ENCODE measurements at regions not wholly inside any gene's neighbourhood (a gene's known extent, or its start where the extent isn't known, plus 50 kb on each side); places are given as distances from the start of the nearest gene placed in this dataset.

DNA sequence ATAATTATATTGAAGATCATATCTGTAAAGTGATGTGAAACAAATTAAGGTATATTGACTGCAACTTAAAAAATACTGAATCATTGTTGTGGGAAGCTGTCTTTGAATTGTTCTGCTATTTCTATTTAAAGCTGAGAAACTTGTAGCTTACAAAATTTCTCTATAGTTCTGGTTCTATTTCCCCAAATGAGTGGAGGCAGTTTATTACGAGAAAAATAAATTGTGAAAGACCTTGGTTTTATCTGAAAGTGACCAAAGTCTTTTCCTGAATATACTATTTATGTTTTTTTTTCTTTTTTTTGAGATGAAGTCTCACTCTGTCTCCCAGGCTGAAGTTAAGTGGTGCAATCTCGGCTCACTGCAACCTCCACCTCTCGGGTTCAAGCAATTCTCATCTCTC is 165.4 kb downstream of the SH3BGRL start:
- Histone ChIP-seq H3K36me3 (ENCODE audit: control insufficient read depth, insufficient read depth, low read length) (no peaks in the 10 kb centered on the region), H3K9ac (ENCODE audit: insufficient read depth, low read length) (no peak overlapping the region), H4K20me1 (ENCODE audit: control insufficient read depth, extremely low read depth, insufficient read depth, low read length) (no peaks in the 10 kb centered on the region), H3K4me1 (ENCODE audit: control insufficient read depth, extremely low read depth, insufficient read depth, low read length) (no peaks in the 10 kb centered on the region), H3K27ac (ENCODE audit: insufficient read depth, low read length) (no peak overlapping the region), H3K9me3 (ENCODE audit: control insufficient read depth, insufficient read depth, low read depth, low read length) (no peaks in the 10 kb centered on the region), H3K4me2 (ENCODE audit: extremely low read depth, insufficient read depth, low read length) (no peak overlapping the region), H2AFZ (ENCODE audit: low read length) (no peak overlapping the region), H3K27me3 (ENCODE audit: control insufficient read depth, insufficient read depth, low read length) (no peaks in the 10 kb centered on the region), H3K79me2 (ENCODE audit: control insufficient read depth, insufficient read depth, low read length) (no peaks in the 10 kb centered on the region), H3K4me3 (replicated peaks in 1 of 4; ENCODE audit: control extremely low read depth in 1 of 4, insufficient read depth in 1 of 4, low read depth in 3 of 4, low read length in 4 of 4) (no peak overlapping the region)
- no peak for DNase-seq (ENCODE audit: low read depth in 2 of 2)
- TF ChIP-seq, protein P1, sequence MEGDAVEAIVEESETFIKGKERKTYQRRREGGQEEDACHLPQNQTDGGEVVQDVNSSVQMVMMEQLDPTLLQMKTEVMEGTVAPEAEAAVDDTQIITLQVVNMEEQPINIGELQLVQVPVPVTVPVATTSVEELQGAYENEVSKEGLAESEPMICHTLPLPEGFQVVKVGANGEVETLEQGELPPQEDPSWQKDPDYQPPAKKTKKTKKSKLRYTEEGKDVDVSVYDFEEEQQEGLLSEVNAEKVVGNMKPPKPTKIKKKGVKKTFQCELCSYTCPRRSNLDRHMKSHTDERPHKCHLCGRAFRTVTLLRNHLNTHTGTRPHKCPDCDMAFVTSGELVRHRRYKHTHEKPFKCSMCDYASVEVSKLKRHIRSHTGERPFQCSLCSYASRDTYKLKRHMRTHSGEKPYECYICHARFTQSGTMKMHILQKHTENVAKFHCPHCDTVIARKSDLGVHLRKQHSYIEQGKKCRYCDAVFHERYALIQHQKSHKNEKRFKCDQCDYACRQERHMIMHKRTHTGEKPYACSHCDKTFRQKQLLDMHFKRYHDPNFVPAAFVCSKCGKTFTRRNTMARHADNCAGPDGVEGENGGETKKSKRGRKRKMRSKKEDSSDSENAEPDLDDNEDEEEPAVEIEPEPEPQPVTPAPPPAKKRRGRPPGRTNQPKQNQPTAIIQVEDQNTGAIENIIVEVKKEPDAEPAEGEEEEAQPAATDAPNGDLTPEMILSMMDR (conservative IDR thresholded peaks at IDR 0.05 in 1 of 2, IDR thresholded peaks at IDR 0.05 in 1 of 2; ENCODE audit: low read depth in 1 of 2, low read length in 2 of 2) = no peak
- TF ChIP-seq EZH2 (IDR thresholded peaks at IDR 0.05; ENCODE audit: low read length, missing control alignments) = no peak

DNA sequence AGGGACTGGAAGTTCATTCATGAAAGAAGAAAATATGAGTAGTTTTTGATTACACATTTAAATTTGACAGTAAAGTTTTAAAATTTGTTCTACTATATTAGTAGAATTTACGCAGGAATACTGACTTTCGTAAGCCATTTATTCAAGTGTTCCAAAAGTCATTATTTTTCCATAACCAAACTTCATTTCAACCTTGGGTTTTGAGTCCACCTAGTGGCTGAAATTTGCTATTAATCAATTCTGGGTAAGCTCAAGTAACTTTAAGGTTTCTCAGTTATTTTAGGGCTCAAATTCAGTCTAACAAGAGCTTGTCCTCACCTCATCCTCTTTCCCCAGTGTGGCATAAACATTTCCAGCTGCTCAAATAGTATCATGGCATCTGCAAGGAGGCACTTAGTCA is 175.4 kb downstream of the SH3BGRL start:
- Histone ChIP-seq H3K9me3 (ENCODE audit: control insufficient read depth, insufficient read depth, low read depth, low read length) (no peaks in the 10 kb centered on the region), H3K9ac (ENCODE audit: insufficient read depth, low read length) (no peak overlapping the region), H2AFZ (ENCODE audit: low read length) (no peak overlapping the region), H4K20me1 (ENCODE audit: control insufficient read depth, extremely low read depth, insufficient read depth, low read length) (no peaks in the 10 kb centered on the region), H3K79me2 (ENCODE audit: control insufficient read depth, insufficient read depth, low read length) (no peaks in the 10 kb centered on the region), H3K27me3 (ENCODE audit: control insufficient read depth, insufficient read depth, low read length) (no peaks in the 10 kb centered on the region), H3K36me3 (ENCODE audit: control insufficient read depth, insufficient read depth, low read length) (no peaks in the 10 kb centered on the region), H3K4me2 (ENCODE audit: extremely low read depth, insufficient read depth, low read length) (no peak overlapping the region), H3K4me1 (ENCODE audit: control insufficient read depth, extremely low read depth, insufficient read depth, low read length) (no peaks in the 10 kb centered on the region), H3K4me3 (replicated peaks in 1 of 4; ENCODE audit: control extremely low read depth in 1 of 4, insufficient read depth in 1 of 4, low read depth in 3 of 4, low read length in 4 of 4) (no peak overlapping the region), H3K27ac (ENCODE audit: insufficient read depth, low read length) (no peak overlapping the region)
- peak; percentile 6 to 51 for DNase-seq (ENCODE audit: low read depth in 2 of 2)
- TF ChIP-seq EZH2 (IDR thresholded peaks at IDR 0.05; ENCODE audit: low read length, missing control alignments) = no peak
- TF ChIP-seq, protein P1 (conservative IDR thresholded peaks at IDR 0.05 in 1 of 2, IDR thresholded peaks at IDR 0.05 in 1 of 2; ENCODE audit: low read depth in 1 of 2, low read length in 2 of 2) = peak; percentile 35 to 42

DNA sequence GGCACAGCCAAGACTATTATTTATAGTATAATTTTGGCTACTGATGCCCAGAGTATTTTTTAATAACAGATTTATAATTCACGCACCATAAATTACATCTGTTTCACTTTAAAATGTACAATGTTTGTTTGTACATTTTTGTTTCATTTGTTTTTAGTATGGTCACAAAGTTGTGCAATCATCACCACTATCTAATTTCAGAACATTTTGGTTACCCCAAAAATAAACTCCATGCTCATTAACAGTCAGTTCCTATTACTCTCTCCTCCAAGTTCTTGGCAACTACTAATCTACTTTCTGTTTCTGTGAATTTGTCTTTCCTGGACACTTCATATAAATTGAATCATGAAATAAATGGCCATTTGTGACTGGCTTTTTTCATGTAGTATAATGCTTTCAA is 176.7 kb downstream of the SH3BGRL start:
- Histone ChIP-seq H3K4me2 (ENCODE audit: extremely low read depth, insufficient read depth, low read length) (no peak overlapping the region), H3K9me3 (ENCODE audit: control insufficient read depth, insufficient read depth, low read depth, low read length) (no peaks in the 10 kb centered on the region), H3K36me3 (ENCODE audit: control insufficient read depth, insufficient read depth, low read length) (no peaks in the 10 kb centered on the region), H3K4me3 (replicated peaks in 1 of 4; ENCODE audit: control extremely low read depth in 1 of 4, insufficient read depth in 1 of 4, low read depth in 3 of 4, low read length in 4 of 4) (no peak overlapping the region), H3K9ac (ENCODE audit: insufficient read depth, low read length) (no peak overlapping the region), H3K27ac (ENCODE audit: insufficient read depth, low read length) (no peak overlapping the region), H3K27me3 (ENCODE audit: control insufficient read depth, insufficient read depth, low read length) (no peaks in the 10 kb centered on the region), H3K4me1 (ENCODE audit: control insufficient read depth, extremely low read depth, insufficient read depth, low read length) (no peaks in the 10 kb centered on the region), H3K79me2 (ENCODE audit: control insufficient read depth, insufficient read depth, low read length) (no peaks in the 10 kb centered on the region), H4K20me1 (ENCODE audit: control insufficient read depth, extremely low read depth, insufficient read depth, low read length) (no peaks in the 10 kb centered on the region), H2AFZ (ENCODE audit: low read length) (no peak overlapping the region)
- no peak for TF ChIP-seq EZH2 (IDR thresholded peaks at IDR 0.05; ENCODE audit: low read length, missing control alignments)
- TF ChIP-seq, protein P1 (conservative IDR thresholded peaks at IDR 0.05 in 1 of 2, IDR thresholded peaks at IDR 0.05 in 1 of 2; ENCODE audit: low read depth in 1 of 2, low read length in 2 of 2) = no peak
- peak in 1 of 2 donors; percentile 0 for DNase-seq (ENCODE audit: low read depth in 2 of 2)
